GM12892 (cell line): ENCODE measurements at regions not wholly inside any gene's neighbourhood (a gene's known extent, or its start where the extent isn't known, plus 50 kb on each side); places are given as distances from the start of the nearest gene placed in this dataset.

Experiments used
- POLR2A ChIP-seq: IDR thresholded peaks from 2 replicates; pipeline ENCODE4 v1.6.1; 2011; ENCODE audit warnings: low read depth, low read length, control low read depth
- POLR2AphosphoS5 ChIP-seq: IDR thresholded peaks from 2 replicates; pipeline ENCODE4 v1.6.1; 2011; ENCODE audit warnings: low read depth, low read length, control low read depth

- TF ChIP-seq POLR2AphosphoS5 (no peak), POLR2A (no peak)
These were observed 69.2 kb upstream of the SFMBT2 start for GRCh38 chr10:7479861-7480598.
